CD14-positive monocyte (primary cell): ENCODE measurements at regions not wholly inside any gene's neighbourhood (a gene's known extent, or its start where the extent isn't known, plus 50 kb on each side); places are given as distances from the start of the nearest gene placed in this dataset.

Source experiments
- DNase-seq, 3 donors: peaks; one replicate each; pipeline ENCODE4 v3.0.0-alpha.2; 2011 to 2022
- H2AFZ ChIP-seq: 2 replicates; pipeline ENCODE4 v1.6.0; 2012; ENCODE audit warnings: mild to moderate bottlenecking, low read depth, low read length, inconsistent platforms; ENCODE audit not compliant: insufficient read depth, poor library complexity, severe bottlenecking
- H3K27ac ChIP-seq, 2 donors: 1 replicate in 1 of 2; 2 replicates in 1 of 2; pipeline ENCODE4 v1.5.1; 2012 to 2013; ENCODE audit warnings: low read length in 2 of 2, control low read depth in 1 of 2, inconsistent platforms in 1 of 2, low read depth in 1 of 2, mild to moderate bottlenecking in 1 of 2
- H3K27me3 ChIP-seq, 2 donors: one replicate each; pipeline versions ENCODE4 v1.6.0 to v1.6.1; 2011 to 2013; ENCODE audit warnings: low read length in 2 of 2; ENCODE audit not compliant: control insufficient read depth in 2 of 2, insufficient read depth in 2 of 2
- H3K36me3 ChIP-seq, 2 donors: replicated peaks in 1 of 2; 1 replicate in 1 of 2; 2 replicates in 1 of 2; pipeline versions ENCODE4 v1.5.1 to v1.6.1; 2012 to 2013; ENCODE audit warnings: low read length in 2 of 2, control low read depth in 1 of 2, inconsistent platforms in 1 of 2, mild to moderate bottlenecking in 1 of 2; ENCODE audit not compliant: insufficient read depth in 2 of 2, control insufficient read depth in 1 of 2
- H3K4me1 ChIP-seq, 2 donors: 1 replicate in 1 of 2; 2 replicates in 1 of 2; pipeline versions ENCODE4 v1.5.1 to v1.6.1; 2012 to 2013; ENCODE audit warnings: low read length in 2 of 2, control low read depth in 1 of 2, inconsistent platforms in 1 of 2, mild to moderate bottlenecking in 1 of 2, moderate library complexity in 1 of 2; ENCODE audit not compliant: insufficient read depth in 2 of 2, control insufficient read depth in 1 of 2
- H3K4me2 ChIP-seq: replicated peaks from 2 replicates; pipeline ENCODE3; 2012; ENCODE audit warnings: low read length, moderate library complexity, mild to moderate bottlenecking; ENCODE audit not compliant: poor library complexity, severe bottlenecking; ENCODE audit errors: extremely low read depth
- H3K4me3 ChIP-seq, 3 experiments: fragments of 200-600 bp in 1 of 3; sonication (generic) in 1 of 3; replicated peaks in 1 of 3; 1 replicate in 2 of 3; 2 replicates in 1 of 3; pipeline ENCODE4 v1.5.1; 2011 to 2013; ENCODE audit warnings: low read length in 3 of 3, mild to moderate bottlenecking in 3 of 3, control low read depth in 2 of 3, low read depth in 2 of 3, inconsistent platforms in 1 of 3, moderate library complexity in 1 of 3
- H3K79me2 ChIP-seq: 2 replicates; pipeline ENCODE4 v1.6.0; 2012; ENCODE audit warnings: mild to moderate bottlenecking, control low read depth, inconsistent platforms, low read length, moderate library complexity; ENCODE audit not compliant: insufficient read depth
- H3K9ac ChIP-seq: 2 replicates; pipeline ENCODE4 v1.6.0; 2017; ENCODE audit warnings: low read length, mild to moderate bottlenecking; ENCODE audit not compliant: insufficient read depth, poor library complexity, severe bottlenecking
- H3K9me3 ChIP-seq, 2 donors: replicated peaks in 1 of 2; 1 replicate in 1 of 2; 2 replicates in 1 of 2; pipeline versions ENCODE4 v1.5.1 to v1.6.1; 2012 to 2013; ENCODE audit warnings: low read length in 2 of 2, control low read depth in 1 of 2; ENCODE audit not compliant: control insufficient read depth in 1 of 2, insufficient read depth in 1 of 2
- H4K20me1 ChIP-seq: 2 replicates; pipeline ENCODE4 v1.6.0; 2012; ENCODE audit warnings: mild to moderate bottlenecking, low read length, control low read depth, moderate library complexity; ENCODE audit not compliant: insufficient read depth
- H3K27ac Mint-ChIP-seq, 7 donors: one replicate each; pipeline ENCODE4 v1.8.0; 2020; ENCODE audit warnings: mild to moderate bottlenecking in 7 of 7, mixed read lengths in 7 of 7, moderate library complexity in 6 of 7, inconsistent platforms in 2 of 7
- H3K27me3 Mint-ChIP-seq, 3 donors: one replicate each; pipeline ENCODE4 v1.8.0; 2021 to 2022; ENCODE audit warnings: low read depth in 3 of 3, mild to moderate bottlenecking in 3 of 3, mixed read lengths in 3 of 3, moderate library complexity in 3 of 3, inconsistent platforms in 1 of 3
- H3K36me3 Mint-ChIP-seq, 2 donors: one replicate each; pipeline ENCODE4 v1.8.0; 2020; ENCODE audit warnings: mixed read lengths in 2 of 2, inconsistent platforms in 1 of 2, mild to moderate bottlenecking in 1 of 2
- H3K4me1 Mint-ChIP-seq: one replicate; pipeline ENCODE4 v1.8.0; 2020; ENCODE audit warnings: mild to moderate bottlenecking, mixed read lengths
- H3K4me3 Mint-ChIP-seq, 2 donors: one replicate each; pipeline ENCODE4 v1.8.0; 2020; ENCODE audit warnings: mild to moderate bottlenecking in 2 of 2, mixed read lengths in 2 of 2, moderate library complexity in 1 of 2
- H3K9me3 Mint-ChIP-seq, 7 donors: one replicate each; pipeline ENCODE4 v1.8.0; 2020 to 2022; ENCODE audit warnings: mixed read lengths in 7 of 7, mild to moderate bottlenecking in 6 of 7, moderate library complexity in 6 of 7, inconsistent platforms in 2 of 7
- CTCF ChIP-seq: fragments of 200-600 bp; IDR thresholded peaks from one replicate; pipeline ENCODE4 v1.8.0; 2022; ENCODE audit warnings: antibody characterized with exemption, mild to moderate bottlenecking
- WGBS: methylation state at CpG from one replicate; pipeline ENCODE4 v1.1.5; 2013; ENCODE audit warnings: missing lambda C conversion rate; ENCODE audit not compliant: insufficient coverage; 5-methylcytosine and 5-hydroxymethylcytosine counted together
- intact Hi-C, 2 donors: fragments of 100-400 bp; cut with micrococcal nuclease; formaldehyde crosslinking; loops; one replicate each; pipeline versions ENCODE4 v1.15.0 to v1.15.1; 2023

DNA sequence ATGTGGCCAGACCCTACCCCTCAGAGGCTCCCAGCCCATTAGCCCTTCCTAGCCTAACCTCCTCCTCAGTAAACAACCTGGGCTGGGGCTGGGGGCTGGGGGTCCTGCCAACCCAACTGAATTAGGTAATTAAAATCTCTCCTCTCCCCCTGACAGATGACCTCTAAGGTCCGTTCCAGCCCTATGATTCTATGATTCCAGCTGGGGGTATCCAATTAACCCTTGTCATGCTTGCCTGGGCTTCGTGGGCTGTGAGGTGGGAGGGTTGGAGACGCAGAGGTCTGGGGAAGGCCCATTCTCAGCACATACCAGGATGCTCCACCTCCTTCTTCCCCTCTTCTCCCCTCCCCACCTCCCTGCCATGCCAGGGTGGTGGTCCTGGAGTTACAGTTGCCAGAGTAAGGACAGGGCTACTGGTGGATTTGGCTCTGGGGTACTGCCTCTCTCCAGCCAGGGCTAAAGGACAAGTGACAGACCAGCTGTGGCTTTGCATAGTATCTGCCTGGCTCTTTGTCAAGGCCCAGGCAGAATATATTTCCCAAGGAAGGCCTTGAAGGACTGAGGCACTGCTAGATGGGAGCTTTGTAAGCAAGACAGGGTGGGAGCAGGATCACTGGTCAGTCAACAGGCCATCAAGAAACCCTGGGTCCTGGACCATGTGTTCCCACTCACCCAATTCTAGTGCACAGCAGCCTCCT lies 82.1 kb downstream of the EFNB1 start:
- no peaks in the 10 kb centered on the region for H3K4me1 Mint-ChIP-seq
- Histone ChIP-seq H3K4me1 (no peaks in the 10 kb centered on the region), H4K20me1 (no peaks in the 10 kb centered on the region), H3K4me2 (no peak overlapping the region), H2AFZ (no peak overlapping the region), H3K27ac (no peak overlapping the region), H3K9ac (no peak overlapping the region), H3K9me3 (no peaks in the 10 kb centered on the region), H3K4me3 (no peak overlapping the region), H3K27me3 (peaks cover 0 to 10% of the 10 kb centered on the region in 2 donors), H3K79me2 (no peaks in the 10 kb centered on the region), H3K36me3 (no peaks in the 10 kb centered on the region)
- no peaks in the 10 kb centered on the region for H3K9me3 Mint-ChIP-seq
- no peak for DNase-seq
- TF ChIP-seq CTCF = no peak
- H3K36me3 Mint-ChIP-seq = no peaks in the 10 kb centered on the region
- WGBS = no CpG with 5 or more reads among the region's 3 CpGs
- no peak overlapping the region for H3K4me3 Mint-ChIP-seq
- intact Hi-C loops = no loop called here
- H3K27ac Mint-ChIP-seq = no peak overlapping the region
- H3K27me3 Mint-ChIP-seq = peaks cover 12 to 26% (median 16%) of the 10 kb centered on the region in 3 donors

GRCh38 chrX:68909945-68910344 lies 81.1 kb downstream of the EFNB1 start:
- no peak overlapping the region for H2AFZ ChIP-seq
- H3K9me3 Mint-ChIP-seq = no peaks in the 10 kb centered on the region
- intact Hi-C loops = no loop called here

More at GRCh38 chrX:68909945-68910344, 81.1 kb downstream of the EFNB1 start:
- Histone ChIP-seq H3K36me3 (no peaks in the 10 kb centered on the region), H3K4me2 (no peak overlapping the region), H4K20me1 (no peaks in the 10 kb centered on the region), H3K27me3 (peaks cover 0 to 10% of the 10 kb centered on the region in 2 donors), H3K9me3 (no peaks in the 10 kb centered on the region), H3K4me3 (no peak overlapping the region), H3K79me2 (no peaks in the 10 kb centered on the region), H3K9ac (no peak overlapping the region), H3K4me1 (no peaks in the 10 kb centered on the region), H3K27ac (no peak overlapping the region)
- no peak overlapping the region for H3K4me3 Mint-ChIP-seq
- H3K4me1 Mint-ChIP-seq = no peaks in the 10 kb centered on the region
- WGBS = no CpG with 5 or more reads among the region's 2 CpGs
- no peaks in the 10 kb centered on the region for H3K36me3 Mint-ChIP-seq
- H3K27me3 Mint-ChIP-seq = peaks cover 12 to 26% (median 16%) of the 10 kb centered on the region in 3 donors
- H3K27ac Mint-ChIP-seq = no peak overlapping the region
- no peak for TF ChIP-seq CTCF
- no peak for DNase-seq
